ENCODE measurements at regions not wholly inside any gene's neighbourhood (a gene's known extent, or its start where the extent isn't known, plus 50 kb on each side); places are given as distances from the start of the nearest gene placed in this dataset.

GRCh38 chr1:177863796-177864195, 106.1 kb downstream of the SEC16B start:
- TF ChIP-seq CTCF (IDR thresholded peaks at IDR 0.05) (no peak), POLR2A (IDR thresholded peaks at IDR 0.05) (no peak)
